ENCODE measurements at regions not wholly inside any gene's neighbourhood (a gene's known extent, or its start where the extent isn't known, plus 50 kb on each side); places are given as distances from the start of the nearest gene placed in this dataset.

DNA sequence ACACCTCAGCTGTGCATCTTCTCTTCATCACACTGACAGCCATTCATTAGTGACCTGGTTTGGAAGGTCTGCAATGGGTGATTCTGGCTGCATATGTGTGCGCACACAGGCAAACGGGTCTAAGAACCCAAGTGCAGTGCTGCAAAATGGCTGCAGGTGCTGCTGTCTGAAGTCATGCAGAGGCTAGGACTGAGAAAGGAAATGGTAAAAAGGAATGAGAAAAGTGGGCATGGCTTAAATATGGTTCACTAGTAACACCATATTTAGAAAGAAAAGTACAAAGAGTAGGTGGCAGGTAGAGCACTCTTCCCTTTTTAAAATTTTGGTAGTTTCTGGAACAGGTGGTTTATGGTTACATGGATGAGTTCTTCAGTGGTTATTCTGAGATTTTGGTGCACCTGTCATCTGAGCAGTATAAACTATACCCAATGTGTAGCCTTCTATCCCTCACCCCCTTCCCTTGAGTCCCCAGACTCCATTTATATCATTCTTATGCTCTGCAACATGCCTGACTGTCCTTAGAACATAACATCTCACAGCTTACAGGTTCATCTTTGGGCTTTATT, 78.4 kb downstream of the CCNG2 start:
- H3K9ac ChIP-seq (replicated peaks; ENCODE audit: extremely low read depth, insufficient read depth, low read length) = no peak overlapping the region

More for the DNA sequence above, 78.4 kb downstream of the CCNG2 start:
- no peaks in the 10 kb centered on the region for H3K79me2 ChIP-seq (ENCODE audit: control insufficient read depth, insufficient read depth, low read length)
- H3K9me3 ChIP-seq (replicated peaks; ENCODE audit: control insufficient read depth, insufficient read depth, low read length) = no peaks in the 10 kb centered on the region
- H2AFZ ChIP-seq (ENCODE audit: low read depth, low read length) = no peak overlapping the region
- CTCF ChIA-PET = no interaction called here
- H4K20me1 ChIP-seq (replicated peaks; ENCODE audit: control insufficient read depth, extremely low read depth, insufficient read depth, low read length) = no peaks in the 10 kb centered on the region
- TF ChIP-seq, protein P1, sequence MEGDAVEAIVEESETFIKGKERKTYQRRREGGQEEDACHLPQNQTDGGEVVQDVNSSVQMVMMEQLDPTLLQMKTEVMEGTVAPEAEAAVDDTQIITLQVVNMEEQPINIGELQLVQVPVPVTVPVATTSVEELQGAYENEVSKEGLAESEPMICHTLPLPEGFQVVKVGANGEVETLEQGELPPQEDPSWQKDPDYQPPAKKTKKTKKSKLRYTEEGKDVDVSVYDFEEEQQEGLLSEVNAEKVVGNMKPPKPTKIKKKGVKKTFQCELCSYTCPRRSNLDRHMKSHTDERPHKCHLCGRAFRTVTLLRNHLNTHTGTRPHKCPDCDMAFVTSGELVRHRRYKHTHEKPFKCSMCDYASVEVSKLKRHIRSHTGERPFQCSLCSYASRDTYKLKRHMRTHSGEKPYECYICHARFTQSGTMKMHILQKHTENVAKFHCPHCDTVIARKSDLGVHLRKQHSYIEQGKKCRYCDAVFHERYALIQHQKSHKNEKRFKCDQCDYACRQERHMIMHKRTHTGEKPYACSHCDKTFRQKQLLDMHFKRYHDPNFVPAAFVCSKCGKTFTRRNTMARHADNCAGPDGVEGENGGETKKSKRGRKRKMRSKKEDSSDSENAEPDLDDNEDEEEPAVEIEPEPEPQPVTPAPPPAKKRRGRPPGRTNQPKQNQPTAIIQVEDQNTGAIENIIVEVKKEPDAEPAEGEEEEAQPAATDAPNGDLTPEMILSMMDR (IDR thresholded peaks at IDR 0.05; ENCODE audit: extremely low read depth in 1 of 2, insufficient read depth in 1 of 2, low read depth in 1 of 2, low read length in 2 of 2) = no peak
- TF ChIP-seq POLR2A (IDR thresholded peaks at IDR 0.05; ENCODE audit: low read depth, low read length) = no peak
- no peak for TF ChIP-seq EZH2 (IDR thresholded peaks at IDR 0.05; ENCODE audit: borderline replicate concordance, low read depth, low read length, severe bottlenecking)
- no peak for TF ChIP-seq GATA2 (IDR thresholded peaks at IDR 0.05; ENCODE audit: insufficient read depth, insufficient read length, low read depth, low read length)
- no peak for TF ChIP-seq POLR2AphosphoS5 (IDR thresholded peaks at IDR 0.05; ENCODE audit: insufficient read depth, low read depth, low read length)
- TF ChIP-seq, protein P2, sequence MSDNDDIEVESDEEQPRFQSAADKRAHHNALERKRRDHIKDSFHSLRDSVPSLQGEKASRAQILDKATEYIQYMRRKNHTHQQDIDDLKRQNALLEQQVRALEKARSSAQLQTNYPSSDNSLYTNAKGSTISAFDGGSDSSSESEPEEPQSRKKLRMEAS (IDR thresholded peaks at IDR 0.05; ENCODE audit: insufficient read depth, insufficient read length) = no peak
- TF ChIP-seq MYC (IDR thresholded peaks at IDR 0.05; ENCODE audit: low read depth, low read length) = no peak
- no peak for TF ChIP-seq JUN (IDR thresholded peaks at IDR 0.05; ENCODE audit: borderline replicate concordance, insufficient read depth, insufficient read length, low read depth)
- no peak for TF ChIP-seq FOS (IDR thresholded peaks at IDR 0.05; ENCODE audit: borderline replicate concordance, insufficient read depth, low read length)
- H3K27ac ChIP-seq (ENCODE audit: insufficient read depth, low read depth, low read length) = no peak overlapping the region
- H3K9me1 ChIP-seq (replicated peaks; ENCODE audit: control insufficient read depth, extremely low read depth, insufficient read depth, low read length) = no peaks in the 10 kb centered on the region
- H3K4me1 ChIP-seq (ENCODE audit: control insufficient read depth, extremely low read depth, insufficient read depth, low read length) = no peaks in the 10 kb centered on the region
- POLR2A ChIA-PET = no interaction called here
- no peak for DNase-seq (ENCODE audit: low read depth, low spot score)
- H3K4me3 ChIP-seq (replicated peaks in 1 of 3; ENCODE audit: insufficient read depth in 1 of 3, low read depth in 1 of 3, low read length in 3 of 3) = no peak overlapping the region
- H3K4me2 ChIP-seq (ENCODE audit: insufficient read depth, low read length) = no peak overlapping the region
- dilution Hi-C loops (cut with MboI; ENCODE audit: extremely low pct_ligation_motif_present, low sequenced_read_pairs) (no loop called here), intact Hi-C loops (cut with micrococcal nuclease) (no loop called here)
- BruUV-seq (replicated peaks) = no TSS peak
- no peak for FAIRE-seq
- no peaks in the 10 kb centered on the region for H3K36me3 ChIP-seq (ENCODE audit: control insufficient read depth in 2 of 2, extremely low read depth in 1 of 2, insufficient read depth in 2 of 2, low read length in 2 of 2)
- H3K27me3 ChIP-seq (ENCODE audit: control insufficient read depth in 2 of 2, insufficient read depth in 2 of 2, low read length in 2 of 2) = peaks cover 7 to 17% of the 10 kb centered on the region in 2 experiments

All from endothelial cell of umbilical vein (primary cell).